Stomach (tissue), 8 donors: ENCODE measurements at regions not wholly inside any gene's neighbourhood (a gene's known extent, or its start where the extent isn't known, plus 50 kb on each side); places are given as distances from the start of the nearest gene placed in this dataset.

Experiments
- DNase-seq, 2 donors: peaks; one replicate each; pipeline versions ENCODE4 v3.0.0 to v3.0.0-alpha.2; 2013 to 2019
- H3K27ac ChIP-seq, 5 donors: fragments of 200-600 bp in 4 of 5; sonication (generic) in 4 of 5; one replicate each; pipeline ENCODE4 v1.5.1; 2013 to 2019; ENCODE audit warnings: mild to moderate bottlenecking in 1 of 5, moderate library complexity in 1 of 5
- H3K27me3 ChIP-seq, 3 donors: fragments of 200-600 bp; sonication (generic); one replicate each; pipeline ENCODE4 v1.5.1; 2017 to 2019; ENCODE audit warnings: mixed run types in 1 of 3
- H3K36me3 ChIP-seq, 4 donors: fragments of 200-600 bp; sonication (generic); 1 replicate in 3 of 4; 2 replicates in 1 of 4; pipeline ENCODE4 v1.5.1; 2016 to 2019
- H3K4me1 ChIP-seq, 4 donors: fragments of 200-600 bp; sonication (generic); one replicate each; pipeline ENCODE4 v1.5.1; 2016 to 2019
- H3K4me3 ChIP-seq, 4 donors: fragments of 200-600 bp; sonication (generic) in 3 of 4; one replicate each; pipeline ENCODE4 v1.5.1; 2016 to 2019; ENCODE audit warnings: mild to moderate bottlenecking in 1 of 4
- H3K9me3 ChIP-seq, 4 donors: fragments of 200-600 bp; sonication (generic); one replicate each; pipeline ENCODE4 v1.5.1; 2016 to 2019
- CTCF ChIP-seq, 7 experiments: fragments of 450-650 bp in 4 of 7; fragments of 200-600 bp in 3 of 7; sonication (generic) in 3 of 7; IDR thresholded peaks; one replicate each; pipeline ENCODE4 v1.5.1; 2016 to 2019; ENCODE audit warnings: antibody characterized with exemption in 7 of 7, control low read depth in 2 of 7, mild to moderate bottlenecking in 1 of 7
- EP300 ChIP-seq: sonication (generic); formaldehyde crosslinking; IDR thresholded peaks from one replicate; pipeline ENCODE4 v1.6.1; 2017; ENCODE audit warnings: antibody characterized with exemption
- POLR2A ChIP-seq, 4 donors: fragments of 450-650 bp; IDR thresholded peaks; one replicate each; pipeline ENCODE4 v1.6.1; 2016; ENCODE audit warnings: antibody characterized with exemption in 4 of 4, control low read depth in 2 of 4, mild to moderate bottlenecking in 1 of 4, moderate library complexity in 1 of 4
- POLR2AphosphoS5 ChIP-seq, 3 donors: sonication (generic); formaldehyde crosslinking; IDR thresholded peaks; one replicate each; pipeline ENCODE4 v1.6.1; 2016; ENCODE audit warnings: antibody characterized with exemption in 3 of 3
- WGBS, 5 donors: extraction: QIAGEN DNeasy Blood & Tissue Kit in 3 of 5; methylation state at CpG; one replicate each; pipeline versions ENCODE4 v1.1.5 to v1.1.7; 2013 to 2018; 5-methylcytosine and 5-hydroxymethylcytosine counted together
- intact Hi-C: fragments of 100-400 bp; cut with DNase I; formaldehyde crosslinking; loops from one replicate; pipeline ENCODE4 v1.15.1; 2023; ENCODE audit warnings: low total_unique reads
- donor health status: healthy with polysubstance abuse.
- donor health status: Bipolar disorder and iron deficiency.
- donor health status: healthy.

GRCh38 chr10:111515706-111516105, 438.9 kb downstream of the ADRA2A start:
- no peaks in the 10 kb centered on the region for H3K36me3 ChIP-seq
- intact Hi-C loops, result no loop called here
- TF ChIP-seq EP300 (no peak), CTCF (IDR thresholded peaks at IDR 0.05) (no peak), POLR2AphosphoS5 (IDR thresholded peaks at IDR 0.05) (no peak), POLR2A (IDR thresholded peaks at IDR 0.05) (no peak)
- peaks cover 0 to 6% (median 0%) of the 10 kb centered on the region in 3 donors for H3K27me3 ChIP-seq
- no peak for DNase-seq
- no peak overlapping the region for H3K27ac ChIP-seq
- H3K4me1 ChIP-seq, result no peaks in the 10 kb centered on the region
- no peak overlapping the region for H3K4me3 ChIP-seq
- no peaks in the 10 kb centered on the region for H3K9me3 ChIP-seq

GRCh38 chr10:111516144-111516543, 439.3 kb downstream of the ADRA2A start:
- Histone ChIP-seq H3K27ac (no peak overlapping the region), H3K9me3 (no peaks in the 10 kb centered on the region), H3K27me3 (peaks cover 0 to 6% (median 0%) of the 10 kb centered on the region in 3 donors), H3K4me3 (no peak overlapping the region), H3K4me1 (no peaks in the 10 kb centered on the region), H3K36me3 (no peaks in the 10 kb centered on the region)
- DNase-seq, result no peak
- no peak for TF ChIP-seq EP300
- no peak for TF ChIP-seq CTCF (IDR thresholded peaks at IDR 0.05)
- no peak for TF ChIP-seq POLR2A (IDR thresholded peaks at IDR 0.05)
- TF ChIP-seq POLR2AphosphoS5 (IDR thresholded peaks at IDR 0.05), result no peak
- intact Hi-C loops, result no loop called here

- Histone ChIP-seq H3K27ac (no peak overlapping the region), H3K4me1 (no peaks in the 10 kb centered on the region), H3K9me3 (no peaks in the 10 kb centered on the region), H3K27me3 (no peaks in the 10 kb centered on the region), H3K4me3 (no peak overlapping the region), H3K36me3 (no peaks in the 10 kb centered on the region)
- WGBS, 5 donors, result 50 to 78% (median 62%) methylated on average over 1 of the region's 1 CpG
- intact Hi-C loops, result no loop called here
- no peak for DNase-seq
- TF ChIP-seq POLR2AphosphoS5 (IDR thresholded peaks at IDR 0.05) (no peak), POLR2A (IDR thresholded peaks at IDR 0.05) (no peak), EP300 (no peak)
Observed at GRCh38 chr10:111522141-111522540, 445.3 kb downstream of the ADRA2A start.

- no peak overlapping the region for H3K27ac ChIP-seq
- H3K9me3 ChIP-seq, result no peaks in the 10 kb centered on the region
- intact Hi-C loops, result no loop called here
- H3K27me3 ChIP-seq, result no peaks in the 10 kb centered on the region
- DNase-seq, result no peak
- no peaks in the 10 kb centered on the region for H3K36me3 ChIP-seq
- 80 to 88% (median 85%) methylated on average over 1 to 2 of the region's 2 CpGs for WGBS, 5 donors
- no peak overlapping the region for H3K4me3 ChIP-seq
- H3K4me1 ChIP-seq, result no peaks in the 10 kb centered on the region
- TF ChIP-seq CTCF (IDR thresholded peaks at IDR 0.05) (no peak), EP300 (no peak), POLR2AphosphoS5 (IDR thresholded peaks at IDR 0.05) (no peak), POLR2A (IDR thresholded peaks at IDR 0.05) (no peak)
Observed at GRCh38 chr10:111522551-111522950, 445.7 kb downstream of the ADRA2A start.

- 65 to 80% (median 73%) methylated on average over 2 of the region's 2 CpGs for WGBS, 5 donors
- H3K27ac ChIP-seq, result no peak overlapping the region
- no peaks in the 10 kb centered on the region for H3K27me3 ChIP-seq
- H3K9me3 ChIP-seq, result no peaks in the 10 kb centered on the region
- intact Hi-C loops, result no loop called here
- no peak for DNase-seq
- no peaks in the 10 kb centered on the region for H3K36me3 ChIP-seq
- H3K4me1 ChIP-seq, result no peaks in the 10 kb centered on the region
- no peak for TF ChIP-seq POLR2A (IDR thresholded peaks at IDR 0.05)
- TF ChIP-seq CTCF (IDR thresholded peaks at IDR 0.05), result no peak
- TF ChIP-seq POLR2AphosphoS5 (IDR thresholded peaks at IDR 0.05), result no peak
- no peak for TF ChIP-seq EP300
- H3K4me3 ChIP-seq, result no peak overlapping the region
Observed at GRCh38 chr10:111523016-111523415, 446.2 kb downstream of the ADRA2A start.
